Endothelial cell of umbilical vein (primary cell): ENCODE measurements at regions not wholly inside any gene's neighbourhood (a gene's known extent, or its start where the extent isn't known, plus 50 kb on each side); places are given as distances from the start of the nearest gene placed in this dataset.

ENCODE experiments used
- BruUV-seq: library from RNA; stranded (reverse); fragments of 400-500 nt; replicated peaks from 2 replicates; lab custom pipeline; 2021; lab: Mats Ljungman, UMichigan
- CTCF ChIA-PET: fragments of 300-600, 350-600 bp; sonication (Branson Sonifier 250); formaldehyde crosslinking; loops from one replicate; lab custom pipeline; 2021; ENCODE audit warnings: antibody characterized with exemption, inconsistent platforms; lab: Charles Lee
- POLR2A ChIA-PET: fragments of 300-600, 350-600 bp; sonication (Branson Sonifier 250); formaldehyde crosslinking; loops from one replicate; lab custom pipeline; 2021; ENCODE audit warnings: antibody characterized with exemption, inconsistent platforms; lab: Charles Lee
- DNase-seq: peaks from one replicate; pipeline ENCODE4 v3.0.0-alpha.2; 2011; ENCODE audit warnings: low read depth, low spot score
- FAIRE-seq: peaks from 2 replicates; lab custom pipeline; 2011; peaks lifted over from hg19 to GRCh38; lab: Jason Lieb, UNC
- H2AFZ ChIP-seq: 2 replicates; pipeline ENCODE4 v1.6.0; 2012; ENCODE audit warnings: low read depth, low read length, control low read depth, inconsistent platforms
- H3K27ac ChIP-seq: 2 replicates; pipeline ENCODE4 v1.5.1; 2011; ENCODE audit warnings: low read depth, mild to moderate bottlenecking, control low read depth, low read length, moderate library complexity; ENCODE audit not compliant: insufficient read depth
- H3K27me3 ChIP-seq, 2 experiments: 2 replicates each; pipeline versions ENCODE4 v1.6.0 to v1.6.1; 2011; ENCODE audit warnings: low read length in 2 of 2, mixed read lengths in 1 of 2; ENCODE audit not compliant: control insufficient read depth in 2 of 2, insufficient read depth in 2 of 2
- H3K36me3 ChIP-seq, 2 experiments: 2 replicates in 1 of 2; 3 replicates in 1 of 2; pipeline ENCODE4 v1.5.1; 2011; ENCODE audit warnings: low read length in 2 of 2, mild to moderate bottlenecking in 1 of 2, moderate library complexity in 1 of 2; ENCODE audit not compliant: control insufficient read depth in 2 of 2, insufficient read depth in 2 of 2; ENCODE audit errors: extremely low read depth in 1 of 2
- H3K4me1 ChIP-seq: 3 replicates; pipeline ENCODE4 v1.5.1; 2011; ENCODE audit warnings: mild to moderate bottlenecking, low read length; ENCODE audit not compliant: control insufficient read depth, insufficient read depth; ENCODE audit errors: extremely low read depth
- H3K4me2 ChIP-seq: 2 replicates; pipeline ENCODE4 v1.6.1; 2011; ENCODE audit warnings: low read length, control low read depth, mixed read lengths; ENCODE audit not compliant: insufficient read depth
- H3K4me3 ChIP-seq, 3 experiments: fragments of 200-600 bp in 1 of 3; sonication (generic), shearing (Covaris generic) in 1 of 3; replicated peaks in 1 of 3; 2 replicates each; pipeline ENCODE4 v1.5.1; 2011 to 2016; ENCODE audit warnings: control low read depth in 3 of 3, low read length in 3 of 3, mild to moderate bottlenecking in 2 of 3, inconsistent platforms in 1 of 3, low read depth in 1 of 3, moderate library complexity in 1 of 3; ENCODE audit not compliant: insufficient read depth in 1 of 3
- H3K79me2 ChIP-seq: 2 replicates; pipeline ENCODE4 v1.6.0; 2012; ENCODE audit warnings: low read length, inconsistent platforms; ENCODE audit not compliant: control insufficient read depth, insufficient read depth
- H3K9ac ChIP-seq: replicated peaks from 2 replicates; pipeline ENCODE3; 2011; ENCODE audit warnings: low read length, control low read depth; ENCODE audit not compliant: insufficient read depth; ENCODE audit errors: extremely low read depth
- H3K9me1 ChIP-seq: replicated peaks from 3 replicates; pipeline ENCODE4 v1.6.0; 2011; ENCODE audit warnings: mild to moderate bottlenecking, low read length; ENCODE audit not compliant: control insufficient read depth, insufficient read depth; ENCODE audit errors: extremely low read depth
- H3K9me3 ChIP-seq: replicated peaks from 2 replicates; pipeline ENCODE4 v1.5.1; 2012; ENCODE audit warnings: low read length, inconsistent platforms; ENCODE audit not compliant: control insufficient read depth, insufficient read depth
- H4K20me1 ChIP-seq: replicated peaks from 2 replicates; pipeline ENCODE3; 2011; ENCODE audit warnings: mild to moderate bottlenecking, low read length; ENCODE audit not compliant: control insufficient read depth, insufficient read depth; ENCODE audit errors: extremely low read depth
- EZH2 ChIP-seq: IDR thresholded peaks from 2 replicates; pipeline ENCODE4 v1.6.1; 2012; ENCODE audit warnings: borderline replicate concordance, low read depth, mild to moderate bottlenecking, moderate library complexity, low read length, inconsistent platforms; ENCODE audit not compliant: severe bottlenecking
- FOS ChIP-seq: IDR thresholded peaks from 2 replicates; pipeline ENCODE4 v1.6.1; 2011; ENCODE audit warnings: mild to moderate bottlenecking, low read length, moderate library complexity, borderline replicate concordance; ENCODE audit not compliant: insufficient read depth
- GATA2 ChIP-seq: IDR thresholded peaks from 2 replicates; pipeline ENCODE4 v1.7.0; 2011; ENCODE audit warnings: low read depth, mild to moderate bottlenecking, moderate library complexity, mixed read lengths, low read length; ENCODE audit not compliant: insufficient read length, insufficient read depth
- MYC ChIP-seq: IDR thresholded peaks from one replicate; pipeline ENCODE4 v1.6.1; 2011; ENCODE audit warnings: mild to moderate bottlenecking, low read depth, low read length
- POLR2A ChIP-seq: IDR thresholded peaks from 2 replicates; pipeline ENCODE4 v1.6.1; 2012; ENCODE audit warnings: low read depth, mild to moderate bottlenecking, control low read depth, low read length
- POLR2AphosphoS5 ChIP-seq: IDR thresholded peaks from 2 replicates; pipeline ENCODE4 v1.6.1; 2012; ENCODE audit warnings: low read depth, mild to moderate bottlenecking, control low read depth, low read length, moderate library complexity; ENCODE audit not compliant: insufficient read depth
- dilution Hi-C: fragments of 300-500 bp; cut with MboI; formaldehyde crosslinking; loops from one replicate; pipeline ENCODE4 v1.15.0; 2019; ENCODE audit warnings: low sequenced_read_pairs; ENCODE audit not compliant: extremely low pct_ligation_motif_present
- intact Hi-C: fragments of 100-400 bp; cut with micrococcal nuclease; formaldehyde crosslinking; loops from one replicate; pipeline ENCODE4 v1.10.0; 2022
- TF ChIP-seq, protein P1 (sequence below): IDR thresholded peaks from 2 replicates; pipeline ENCODE4 v1.6.1; 2011; ENCODE audit not compliant: insufficient read depth, insufficient read length
- TF ChIP-seq, protein P2 (sequence below), 2 donors: IDR thresholded peaks; 1 replicate in 1 of 2; 2 replicates in 1 of 2; pipeline ENCODE4 v1.5.1; 2011; ENCODE audit warnings: low read length in 2 of 2, mild to moderate bottlenecking in 2 of 2, moderate library complexity in 2 of 2, control low read depth in 1 of 2, inconsistent platforms in 1 of 2, low read depth in 1 of 2; ENCODE audit not compliant: insufficient read depth in 1 of 2; ENCODE audit errors: extremely low read depth in 1 of 2

DNA sequence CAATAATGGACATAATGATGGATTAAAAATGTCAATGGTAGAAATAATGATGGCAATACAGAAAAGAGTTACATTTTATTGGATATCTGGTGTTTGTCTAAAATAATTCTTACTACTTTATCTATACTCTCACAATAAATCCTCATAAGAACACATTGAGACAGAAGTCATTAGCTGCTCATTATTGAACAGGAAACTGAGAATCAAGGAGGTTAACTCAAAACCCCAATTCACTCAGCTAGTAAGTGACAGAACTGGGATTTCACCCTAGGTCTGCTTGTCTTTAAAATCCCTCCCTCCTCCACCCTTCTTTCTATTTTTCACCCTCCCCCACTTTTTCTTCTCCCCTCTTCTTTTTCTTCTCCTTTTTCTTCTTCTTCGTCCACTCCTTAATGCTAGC lies 285.8 kb upstream of the TNC start:
- FAIRE-seq, result no peak
- dilution Hi-C loops, result no loop called here
- POLR2A ChIA-PET, result no interaction called here

More for the DNA sequence above, 285.8 kb upstream of the TNC start:
- H3K9me3 ChIP-seq, result peaks cover 2% of the 10 kb centered on the region
- H3K36me3 ChIP-seq, result no peaks in the 10 kb centered on the region
- no peak overlapping the region for H2AFZ ChIP-seq
- H3K27ac ChIP-seq, result no peak overlapping the region
- no peaks in the 10 kb centered on the region for H3K9me1 ChIP-seq
- CTCF ChIA-PET, result no interaction called here
- intact Hi-C loops, result no loop called here
- no TSS peak for BruUV-seq
- no peaks in the 10 kb centered on the region for H3K79me2 ChIP-seq
- no peak overlapping the region for H3K4me3 ChIP-seq
- H3K27me3 ChIP-seq, result no peaks in the 10 kb centered on the region
- no peak overlapping the region for H3K4me2 ChIP-seq
- H3K9ac ChIP-seq, result no peak overlapping the region
- no peaks in the 10 kb centered on the region for H3K4me1 ChIP-seq
- TF ChIP-seq GATA2 (no peak), FOS (no peak), EZH2 (no peak), POLR2AphosphoS5 (no peak), MYC (no peak), POLR2A (no peak)
- TF ChIP-seq, protein P1, sequence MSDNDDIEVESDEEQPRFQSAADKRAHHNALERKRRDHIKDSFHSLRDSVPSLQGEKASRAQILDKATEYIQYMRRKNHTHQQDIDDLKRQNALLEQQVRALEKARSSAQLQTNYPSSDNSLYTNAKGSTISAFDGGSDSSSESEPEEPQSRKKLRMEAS, result no peak
- TF ChIP-seq, protein P2, sequence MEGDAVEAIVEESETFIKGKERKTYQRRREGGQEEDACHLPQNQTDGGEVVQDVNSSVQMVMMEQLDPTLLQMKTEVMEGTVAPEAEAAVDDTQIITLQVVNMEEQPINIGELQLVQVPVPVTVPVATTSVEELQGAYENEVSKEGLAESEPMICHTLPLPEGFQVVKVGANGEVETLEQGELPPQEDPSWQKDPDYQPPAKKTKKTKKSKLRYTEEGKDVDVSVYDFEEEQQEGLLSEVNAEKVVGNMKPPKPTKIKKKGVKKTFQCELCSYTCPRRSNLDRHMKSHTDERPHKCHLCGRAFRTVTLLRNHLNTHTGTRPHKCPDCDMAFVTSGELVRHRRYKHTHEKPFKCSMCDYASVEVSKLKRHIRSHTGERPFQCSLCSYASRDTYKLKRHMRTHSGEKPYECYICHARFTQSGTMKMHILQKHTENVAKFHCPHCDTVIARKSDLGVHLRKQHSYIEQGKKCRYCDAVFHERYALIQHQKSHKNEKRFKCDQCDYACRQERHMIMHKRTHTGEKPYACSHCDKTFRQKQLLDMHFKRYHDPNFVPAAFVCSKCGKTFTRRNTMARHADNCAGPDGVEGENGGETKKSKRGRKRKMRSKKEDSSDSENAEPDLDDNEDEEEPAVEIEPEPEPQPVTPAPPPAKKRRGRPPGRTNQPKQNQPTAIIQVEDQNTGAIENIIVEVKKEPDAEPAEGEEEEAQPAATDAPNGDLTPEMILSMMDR (IDR thresholded peaks at IDR 0.05; ENCODE audit: extremely low read depth in 1 of 2, insufficient read depth in 1 of 2, low read depth in 1 of 2, low read length in 2 of 2), result no peak
- H4K20me1 ChIP-seq, result no peaks in the 10 kb centered on the region
- no peak for DNase-seq
